PC-9 (cell line): ENCODE measurements at regions not wholly inside any gene's neighbourhood (a gene's known extent, or its start where the extent isn't known, plus 50 kb on each side); places are given as distances from the start of the nearest gene placed in this dataset.

Source experiments
- BruUV-seq: library from RNA; stranded (reverse); fragments of 400-500 nt; replicated peaks from 2 replicates; lab custom pipeline; 2021; lab: Mats Ljungman, UMichigan
- CTCF ChIA-PET: fragments of 300-600 bp; sonication (Branson Sonifier 250); formaldehyde crosslinking; loops from one replicate; lab custom pipeline; 2022; ENCODE audit warnings: antibody characterized with exemption; lab: Charles Lee
- POLR2A ChIA-PET: fragments of 300-600 bp; sonication (Branson Sonifier 250); formaldehyde crosslinking; loops from one replicate; lab custom pipeline; 2022; ENCODE audit warnings: antibody characterized with exemption; ENCODE audit not compliant: unreplicated experiment; lab: Charles Lee
- DNase-seq, 2 experiments: peaks; one replicate each; pipeline versions ENCODE4 v3.0.0 to v3.0.0-alpha.2; 2015 to 2022; ENCODE audit warnings: mixed read lengths in 1 of 2
- H2AFZ ChIP-seq: fragments of 200-600 bp; sonication (generic); 2 replicates; pipeline ENCODE4 v1.8.1; 2017; ENCODE audit warnings: antibody characterized with exemption
- H3F3A ChIP-seq: fragments of 200-600 bp; sonication (generic); 2 replicates; pipeline ENCODE4 v1.8.1; 2017; ENCODE audit warnings: antibody characterized with exemption, mild to moderate bottlenecking, low read depth; ENCODE audit not compliant: insufficient read depth
- H3K27ac ChIP-seq: fragments of 200-600 bp; sonication (generic); 2 replicates; pipeline ENCODE4 v1.6.1; 2016; ENCODE audit warnings: mixed run types
- H3K27me3 ChIP-seq: fragments of 200-600 bp; sonication (generic); 2 replicates; pipeline ENCODE4 v1.6.1; 2016; ENCODE audit warnings: low read depth, mixed run types; ENCODE audit not compliant: insufficient read depth
- H3K36me3 ChIP-seq: fragments of 200-600 bp; sonication (generic); 2 replicates; pipeline ENCODE4 v1.6.1; 2016; ENCODE audit warnings: low read depth, mixed run types
- H3K4me1 ChIP-seq: fragments of 200-600 bp; sonication (generic); replicated peaks from 2 replicates; pipeline ENCODE4 v1.6.1; 2016; ENCODE audit warnings: mixed run types; ENCODE audit not compliant: insufficient read depth
- H3K4me2 ChIP-seq: fragments of 200-600 bp; sonication (generic); 2 replicates; pipeline ENCODE4 v1.6.1; 2017; ENCODE audit warnings: mixed run types
- H3K4me3 ChIP-seq: fragments of 200-600 bp; sonication (generic); 2 replicates; pipeline ENCODE4 v1.6.1; 2016; ENCODE audit warnings: mixed run types
- H3K79me2 ChIP-seq: fragments of 200-600 bp; sonication (generic); 2 replicates; pipeline ENCODE4 v1.6.1; 2017; ENCODE audit warnings: low read depth, mixed run types
- H3K9me2 ChIP-seq: fragments of 200-600 bp; sonication (generic); 2 replicates; pipeline ENCODE4 v1.8.1; 2017; ENCODE audit warnings: mild to moderate bottlenecking; ENCODE audit not compliant: insufficient read depth
- H3K9me3 ChIP-seq: fragments of 200-600 bp; sonication (generic); 2 replicates; pipeline ENCODE4 v1.8.1; 2016; ENCODE audit warnings: low read depth; ENCODE audit not compliant: insufficient read depth
- H4K20me1 ChIP-seq: fragments of 200-600 bp; sonication (generic); 2 replicates; pipeline ENCODE4 v1.8.1; 2017; ENCODE audit not compliant: insufficient read depth
- CTCF ChIP-seq: fragments of 200-600 bp; sonication (generic); conservative IDR thresholded peaks from 2 replicates; pipeline ENCODE4 v1.6.1; 2017; ENCODE audit warnings: mixed run types, antibody characterized with exemption, mild to moderate bottlenecking, moderate library complexity
- EZH2 ChIP-seq: fragments of 200-600 bp; sonication (generic); IDR thresholded peaks from 2 replicates; pipeline ENCODE4 v1.8.0; 2017; ENCODE audit warnings: antibody characterized with exemption, low read depth
- intact Hi-C: fragments of 100-400 bp; cut with micrococcal nuclease; formaldehyde crosslinking; loops from one replicate; pipeline ENCODE4 v1.10.0; 2022; ENCODE audit not compliant: unreplicated experiment

- Histone ChIP-seq H3K27me3 (no peaks in the 10 kb centered on the region), H3K9me2 (no peaks in the 10 kb centered on the region), H3K36me3 (no peaks in the 10 kb centered on the region), H3K79me2 (no peaks in the 10 kb centered on the region), H3K27ac (no peak overlapping the region), H3K4me1 (no peaks in the 10 kb centered on the region), H3K4me2 (no peak overlapping the region), H3F3A (no peaks in the 10 kb centered on the region), H3K4me3 (no peak overlapping the region), H3K9me3 (no peaks in the 10 kb centered on the region), H2AFZ (no peak overlapping the region), H4K20me1 (no peaks in the 10 kb centered on the region)
- no peak for TF ChIP-seq EZH2
- TF ChIP-seq CTCF = no peak
- DNase-seq = no peak
- no TSS peak for BruUV-seq
- ChIA-PET POLR2A (no interaction called here), CTCF (no interaction called here)
- intact Hi-C loops = no loop called here
These were observed 990.5 kb upstream of the ADGRL3 start for GRCh38 chr4:60209588-60209987.

- H3K36me3 ChIP-seq = no peaks in the 10 kb centered on the region
- H3K27me3 ChIP-seq = no peaks in the 10 kb centered on the region
- H3K4me3 ChIP-seq = no peak overlapping the region
- no peaks in the 10 kb centered on the region for H4K20me1 ChIP-seq
- CTCF ChIA-PET = no interaction called here
- H3K4me2 ChIP-seq = no peak overlapping the region
- H3K9me2 ChIP-seq = no peaks in the 10 kb centered on the region
- no peaks in the 10 kb centered on the region for H3K9me3 ChIP-seq
- no peak overlapping the region for H2AFZ ChIP-seq
- BruUV-seq = no TSS peak
- intact Hi-C loops = no loop called here
- no peak for TF ChIP-seq CTCF
- TF ChIP-seq EZH2 = no peak
- DNase-seq = no peak
- no peaks in the 10 kb centered on the region for H3K4me1 ChIP-seq
- no peak overlapping the region for H3K27ac ChIP-seq
- no peaks in the 10 kb centered on the region for H3K79me2 ChIP-seq
- POLR2A ChIA-PET = no interaction called here
- no peaks in the 10 kb centered on the region for H3F3A ChIP-seq
These were observed 984.2 kb upstream of the ADGRL3 start for GRCh38 chr4:60215906-60216305.

- Histone ChIP-seq H3K9me3 (no peaks in the 10 kb centered on the region), H3K9me2 (no peaks in the 10 kb centered on the region), H4K20me1 (no peaks in the 10 kb centered on the region), H3F3A (no peaks in the 10 kb centered on the region), H2AFZ (no peak overlapping the region), H3K4me2 (no peak overlapping the region), H3K79me2 (no peaks in the 10 kb centered on the region), H3K4me1 (no peaks in the 10 kb centered on the region), H3K27me3 (no peaks in the 10 kb centered on the region), H3K36me3 (no peaks in the 10 kb centered on the region), H3K27ac (no peak overlapping the region), H3K4me3 (no peak overlapping the region)
- POLR2A ChIA-PET = no interaction called here
- CTCF ChIA-PET = no interaction called here
- DNase-seq = no peak
- no TSS peak for BruUV-seq
- TF ChIP-seq EZH2 (no peak), CTCF (no peak)
- intact Hi-C loops = no loop called here
These were observed 983.4 kb upstream of the ADGRL3 start for GRCh38 chr4:60216752-60217151.
